ENCODE measurements at regions not wholly inside any gene's neighbourhood (a gene's known extent, or its start where the extent isn't known, plus 50 kb on each side); places are given as distances from the start of the nearest gene placed in this dataset.

GRCh38 chr14:97453991-97454390 lies 656.8 kb downstream of the VRK1 start:
- Histone ChIP-seq H2AFZ (ENCODE audit: low read depth, low read length) (no peak overlapping the region), H3K9me3 (replicated peaks; ENCODE audit: control insufficient read depth, insufficient read depth, low read length) (peaks cover 11% of the 10 kb centered on the region), H3K4me1 (ENCODE audit: control insufficient read depth, extremely low read depth, insufficient read depth, low read length) (no peaks in the 10 kb centered on the region), H3K27ac (ENCODE audit: insufficient read depth, low read depth, low read length) (no peak overlapping the region), H3K4me2 (ENCODE audit: insufficient read depth, low read length) (no peak overlapping the region), H4K20me1 (replicated peaks; ENCODE audit: control insufficient read depth, extremely low read depth, insufficient read depth, low read length) (no peaks in the 10 kb centered on the region), H3K36me3 (ENCODE audit: control insufficient read depth in 2 of 2, extremely low read depth in 1 of 2, insufficient read depth in 2 of 2, low read length in 2 of 2) (no peaks in the 10 kb centered on the region), H3K79me2 (ENCODE audit: control insufficient read depth, insufficient read depth, low read length) (no peaks in the 10 kb centered on the region), H3K27me3 (ENCODE audit: control insufficient read depth in 2 of 2, insufficient read depth in 2 of 2, low read length in 2 of 2) (no peaks in the 10 kb centered on the region), H3K9ac (replicated peaks; ENCODE audit: extremely low read depth, insufficient read depth, low read length) (no peak overlapping the region), H3K4me3 (replicated peaks in 1 of 3; ENCODE audit: insufficient read depth in 1 of 3, low read depth in 1 of 3, low read length in 3 of 3) (no peak overlapping the region), H3K9me1 (replicated peaks; ENCODE audit: control insufficient read depth, extremely low read depth, insufficient read depth, low read length) (no peaks in the 10 kb centered on the region)
- no peak for DNase-seq (ENCODE audit: low read depth, low spot score)
- intact Hi-C loops (cut with micrococcal nuclease) (no loop called here), dilution Hi-C loops (cut with MboI; ENCODE audit: extremely low pct_ligation_motif_present, low sequenced_read_pairs) (no loop called here)
- TF ChIP-seq MYC (IDR thresholded peaks at IDR 0.05; ENCODE audit: low read depth, low read length), result no peak
- no peak for FAIRE-seq
- BruUV-seq (replicated peaks), result no TSS peak
- ChIA-PET POLR2A (no interaction called here), CTCF (no interaction called here)

GRCh38 chr14:97456462-97456861 lies 659.3 kb downstream of the VRK1 start:
- no TSS peak for BruUV-seq (replicated peaks)
- FAIRE-seq, result no peak
- dilution Hi-C loops (cut with MboI; ENCODE audit: extremely low pct_ligation_motif_present, low sequenced_read_pairs), result no loop called here

More at GRCh38 chr14:97456462-97456861, 659.3 kb downstream of the VRK1 start:
- Histone ChIP-seq H3K27me3 (ENCODE audit: control insufficient read depth in 2 of 2, insufficient read depth in 2 of 2, low read length in 2 of 2) (no peaks in the 10 kb centered on the region), H3K4me3 (replicated peaks in 1 of 3; ENCODE audit: insufficient read depth in 1 of 3, low read depth in 1 of 3, low read length in 3 of 3) (no peak overlapping the region), H3K9me1 (replicated peaks; ENCODE audit: control insufficient read depth, extremely low read depth, insufficient read depth, low read length) (no peaks in the 10 kb centered on the region), H2AFZ (ENCODE audit: low read depth, low read length) (no peak overlapping the region), H3K36me3 (ENCODE audit: control insufficient read depth in 2 of 2, extremely low read depth in 1 of 2, insufficient read depth in 2 of 2, low read length in 2 of 2) (no peaks in the 10 kb centered on the region), H3K9ac (replicated peaks; ENCODE audit: extremely low read depth, insufficient read depth, low read length) (no peak overlapping the region), H3K79me2 (ENCODE audit: control insufficient read depth, insufficient read depth, low read length) (no peaks in the 10 kb centered on the region), H3K4me1 (ENCODE audit: control insufficient read depth, extremely low read depth, insufficient read depth, low read length) (no peaks in the 10 kb centered on the region), H3K9me3 (replicated peaks; ENCODE audit: control insufficient read depth, insufficient read depth, low read length) (peaks cover 11% of the 10 kb centered on the region), H4K20me1 (replicated peaks; ENCODE audit: control insufficient read depth, extremely low read depth, insufficient read depth, low read length) (no peaks in the 10 kb centered on the region), H3K27ac (ENCODE audit: insufficient read depth, low read depth, low read length) (no peak overlapping the region), H3K4me2 (ENCODE audit: insufficient read depth, low read length) (no peak overlapping the region)
- no peak for TF ChIP-seq CTCF (IDR thresholded peaks at IDR 0.05; ENCODE audit: extremely low read depth in 1 of 2, insufficient read depth in 1 of 2, low read depth in 1 of 2, low read length in 2 of 2)
- TF ChIP-seq EZH2 (IDR thresholded peaks at IDR 0.05; ENCODE audit: borderline replicate concordance, low read depth, low read length, severe bottlenecking), result no peak
- no peak for TF ChIP-seq JUN (IDR thresholded peaks at IDR 0.05; ENCODE audit: borderline replicate concordance, insufficient read depth, insufficient read length, low read depth)
- TF ChIP-seq FOS (IDR thresholded peaks at IDR 0.05; ENCODE audit: borderline replicate concordance, insufficient read depth, low read length), result no peak
- TF ChIP-seq POLR2A (IDR thresholded peaks at IDR 0.05; ENCODE audit: low read depth, low read length), result no peak
- TF ChIP-seq MYC (IDR thresholded peaks at IDR 0.05; ENCODE audit: low read depth, low read length), result no peak
- no peak for TF ChIP-seq GATA2 (IDR thresholded peaks at IDR 0.05; ENCODE audit: insufficient read depth, insufficient read length, low read depth, low read length)
- no peak for TF ChIP-seq MAX (IDR thresholded peaks at IDR 0.05; ENCODE audit: insufficient read depth, insufficient read length)
- TF ChIP-seq POLR2AphosphoS5 (IDR thresholded peaks at IDR 0.05; ENCODE audit: insufficient read depth, low read depth, low read length), result no peak
- ChIA-PET POLR2A (no interaction called here), CTCF (no interaction called here)
- intact Hi-C loops (cut with micrococcal nuclease), result no loop called here
- no peak for DNase-seq (ENCODE audit: low read depth, low spot score)
